Astrocyte (in vitro differentiated cells and primary cell): ENCODE measurements at regions not wholly inside any gene's neighbourhood (a gene's known extent, or its start where the extent isn't known, plus 50 kb on each side); places are given as distances from the start of the nearest gene placed in this dataset.

Experiments used
- CTCF ChIP-seq: IDR thresholded peaks from 2 replicates; pipeline ENCODE4 v1.5.1; 2011; ENCODE audit warnings: low read depth, mild to moderate bottlenecking, inconsistent platforms, low read length, moderate library complexity; ENCODE audit not compliant: insufficient read depth
- EZH2 ChIP-seq: IDR thresholded peaks from 2 replicates; pipeline ENCODE4 v1.6.1; 2012; ENCODE audit warnings: mild to moderate bottlenecking, low read length, inconsistent platforms; ENCODE audit not compliant: insufficient read depth

- no peak for TF ChIP-seq CTCF
- no peak for TF ChIP-seq EZH2
Observed at GRCh38 chr6:23523771-23524170, 602.2 kb upstream of the NRSN1 start.
